ENCODE measurements at regions not wholly inside any gene's neighbourhood (a gene's known extent, or its start where the extent isn't known, plus 50 kb on each side); places are given as distances from the start of the nearest gene placed in this dataset.

GRCh38 chr4:180391613-180392012 lies 1851.6 kb upstream of the TENM3 start:
- WGBS (ENCODE audit: insufficient coverage) = 100% methylated on average over 1 of the region's 2 CpGs

GRCh38 chr4:180394312-180394711 lies 1848.9 kb upstream of the TENM3 start:
- Mint-ChIP-seq H3K4me3 (no peak overlapping the region), H3K27ac (no peak overlapping the region), H3K9me3 (peaks cover 0 to 5% (median 0%) of the 10 kb centered on the region in 7 donors), H3K27me3 (ENCODE audit: low read depth in 3 of 3) (peaks cover 0 to 1% (median 0%) of the 10 kb centered on the region in 3 donors), H3K4me1 (no peaks in the 10 kb centered on the region), H3K36me3 (no peaks in the 10 kb centered on the region)
- no peaks in the 10 kb centered on the region for H4K20me1 ChIP-seq (ENCODE audit: insufficient read depth, low read length)
- H3K27me3 ChIP-seq (ENCODE audit: control insufficient read depth in 2 of 2, insufficient read depth in 2 of 2, low read length in 2 of 2) = no peaks in the 10 kb centered on the region
- no peaks in the 10 kb centered on the region for H3K9me3 ChIP-seq (replicated peaks in 1 of 2; ENCODE audit: control insufficient read depth in 1 of 2, insufficient read depth in 1 of 2, low read length in 2 of 2)
- no peak overlapping the region for H3K4me2 ChIP-seq (replicated peaks; ENCODE audit: extremely low read depth, low read length, poor library complexity, severe bottlenecking)
- intact Hi-C loops (cut with micrococcal nuclease) = no loop called here
- DNase-seq = no peak
- TF ChIP-seq, protein P1, sequence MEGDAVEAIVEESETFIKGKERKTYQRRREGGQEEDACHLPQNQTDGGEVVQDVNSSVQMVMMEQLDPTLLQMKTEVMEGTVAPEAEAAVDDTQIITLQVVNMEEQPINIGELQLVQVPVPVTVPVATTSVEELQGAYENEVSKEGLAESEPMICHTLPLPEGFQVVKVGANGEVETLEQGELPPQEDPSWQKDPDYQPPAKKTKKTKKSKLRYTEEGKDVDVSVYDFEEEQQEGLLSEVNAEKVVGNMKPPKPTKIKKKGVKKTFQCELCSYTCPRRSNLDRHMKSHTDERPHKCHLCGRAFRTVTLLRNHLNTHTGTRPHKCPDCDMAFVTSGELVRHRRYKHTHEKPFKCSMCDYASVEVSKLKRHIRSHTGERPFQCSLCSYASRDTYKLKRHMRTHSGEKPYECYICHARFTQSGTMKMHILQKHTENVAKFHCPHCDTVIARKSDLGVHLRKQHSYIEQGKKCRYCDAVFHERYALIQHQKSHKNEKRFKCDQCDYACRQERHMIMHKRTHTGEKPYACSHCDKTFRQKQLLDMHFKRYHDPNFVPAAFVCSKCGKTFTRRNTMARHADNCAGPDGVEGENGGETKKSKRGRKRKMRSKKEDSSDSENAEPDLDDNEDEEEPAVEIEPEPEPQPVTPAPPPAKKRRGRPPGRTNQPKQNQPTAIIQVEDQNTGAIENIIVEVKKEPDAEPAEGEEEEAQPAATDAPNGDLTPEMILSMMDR (IDR thresholded peaks at IDR 0.05) = no peak
- no peak overlapping the region for H3K4me3 ChIP-seq (replicated peaks in 1 of 3; ENCODE audit: low read depth in 2 of 3, low read length in 3 of 3)
- no CpG with 5 or more reads among the region's 2 CpGs for WGBS (ENCODE audit: insufficient coverage)
- H3K27ac ChIP-seq (ENCODE audit: low read depth in 1 of 2, low read length in 2 of 2) = no peak overlapping the region
- H2AFZ ChIP-seq (ENCODE audit: insufficient read depth, low read depth, low read length, poor library complexity, severe bottlenecking) = no peak overlapping the region
- no peaks in the 10 kb centered on the region for H3K36me3 ChIP-seq (replicated peaks in 1 of 2; ENCODE audit: control insufficient read depth in 1 of 2, insufficient read depth in 2 of 2, low read length in 2 of 2)
- no peaks in the 10 kb centered on the region for H3K79me2 ChIP-seq (ENCODE audit: insufficient read depth, low read length)
- no peak overlapping the region for H3K9ac ChIP-seq (ENCODE audit: insufficient read depth, low read length, poor library complexity, severe bottlenecking)
- no peaks in the 10 kb centered on the region for H3K4me1 ChIP-seq (ENCODE audit: control insufficient read depth in 1 of 2, insufficient read depth in 2 of 2, low read length in 2 of 2)

More at GRCh38 chr4:180391613-180392012, 1851.6 kb upstream of the TENM3 start:
- H3K27ac ChIP-seq (ENCODE audit: low read depth in 1 of 2, low read length in 2 of 2) = no peak overlapping the region
- DNase-seq = no peak
- TF ChIP-seq, protein P1 (IDR thresholded peaks at IDR 0.05) = no peak
- no peak overlapping the region for H3K4me3 Mint-ChIP-seq
- no peaks in the 10 kb centered on the region for H4K20me1 ChIP-seq (ENCODE audit: insufficient read depth, low read length)
- H3K9me3 ChIP-seq (replicated peaks in 1 of 2; ENCODE audit: control insufficient read depth in 1 of 2, insufficient read depth in 1 of 2, low read length in 2 of 2) = no peaks in the 10 kb centered on the region
- intact Hi-C loops (cut with micrococcal nuclease) = no loop called here
- H3K4me3 ChIP-seq (replicated peaks in 1 of 3; ENCODE audit: low read depth in 2 of 3, low read length in 3 of 3) = no peak overlapping the region
- H3K36me3 ChIP-seq (replicated peaks in 1 of 2; ENCODE audit: control insufficient read depth in 1 of 2, insufficient read depth in 2 of 2, low read length in 2 of 2) = no peaks in the 10 kb centered on the region
- no peak overlapping the region for H3K27ac Mint-ChIP-seq
- H3K36me3 Mint-ChIP-seq = no peaks in the 10 kb centered on the region
- no peaks in the 10 kb centered on the region for H3K4me1 Mint-ChIP-seq
- no peak overlapping the region for H2AFZ ChIP-seq (ENCODE audit: insufficient read depth, low read depth, low read length, poor library complexity, severe bottlenecking)
- H3K79me2 ChIP-seq (ENCODE audit: insufficient read depth, low read length) = no peaks in the 10 kb centered on the region
- peaks cover 0 to 1% (median 0%) of the 10 kb centered on the region in 3 donors for H3K27me3 Mint-ChIP-seq (ENCODE audit: low read depth in 3 of 3)
- no peak overlapping the region for H3K4me2 ChIP-seq (replicated peaks; ENCODE audit: extremely low read depth, low read length, poor library complexity, severe bottlenecking)
- H3K9ac ChIP-seq (ENCODE audit: insufficient read depth, low read length, poor library complexity, severe bottlenecking) = no peak overlapping the region
- no peaks in the 10 kb centered on the region for H3K4me1 ChIP-seq (ENCODE audit: control insufficient read depth in 1 of 2, insufficient read depth in 2 of 2, low read length in 2 of 2)
- H3K9me3 Mint-ChIP-seq = peaks cover 0 to 4% (median 0%) of the 10 kb centered on the region in 7 donors
- no peaks in the 10 kb centered on the region for H3K27me3 ChIP-seq (ENCODE audit: control insufficient read depth in 2 of 2, insufficient read depth in 2 of 2, low read length in 2 of 2)

All from CD14-positive monocyte (primary cell).